Mesothelial cell of epicardium (in vitro differentiated cells): ENCODE measurements at regions not wholly inside any gene's neighbourhood (a gene's known extent, or its start where the extent isn't known, plus 50 kb on each side); places are given as distances from the start of the nearest gene placed in this dataset.

ENCODE experiments used
- DNase-seq, 2 experiments: peaks; one replicate each; pipeline ENCODE4 v3.0.0; 2021; ENCODE audit warnings: low spot score in 2 of 2; ENCODE audit not compliant: unreplicated experiment in 2 of 2
- H3K27ac Mint-ChIP-seq: 2 replicates; pipeline ENCODE4 v1.8.0; 2021; ENCODE audit warnings: mixed read lengths
- H3K27me3 Mint-ChIP-seq: 2 replicates; pipeline ENCODE4 v1.8.0; 2021; ENCODE audit warnings: low read depth, mixed read lengths
- H3K36me3 Mint-ChIP-seq: 2 replicates; pipeline ENCODE4 v1.8.0; 2021; ENCODE audit warnings: mixed read lengths
- H3K4me1 Mint-ChIP-seq: 2 replicates; pipeline ENCODE4 v1.8.0; 2021; ENCODE audit warnings: mixed read lengths
- H3K4me3 Mint-ChIP-seq: 2 replicates; pipeline ENCODE4 v1.8.0; 2021; ENCODE audit warnings: mild to moderate bottlenecking, moderate library complexity, mixed read lengths
- H3K9me3 Mint-ChIP-seq: 2 replicates; pipeline ENCODE4 v1.8.0; 2021; ENCODE audit warnings: mixed read lengths
- CTCF ChIP-seq: fragments of 200-600 bp; sonication (generic); IDR thresholded peaks from one replicate; pipeline ENCODE4 v1.5.0; 2021; ENCODE audit warnings: antibody characterized with exemption; ENCODE audit not compliant: unreplicated experiment

DNA sequence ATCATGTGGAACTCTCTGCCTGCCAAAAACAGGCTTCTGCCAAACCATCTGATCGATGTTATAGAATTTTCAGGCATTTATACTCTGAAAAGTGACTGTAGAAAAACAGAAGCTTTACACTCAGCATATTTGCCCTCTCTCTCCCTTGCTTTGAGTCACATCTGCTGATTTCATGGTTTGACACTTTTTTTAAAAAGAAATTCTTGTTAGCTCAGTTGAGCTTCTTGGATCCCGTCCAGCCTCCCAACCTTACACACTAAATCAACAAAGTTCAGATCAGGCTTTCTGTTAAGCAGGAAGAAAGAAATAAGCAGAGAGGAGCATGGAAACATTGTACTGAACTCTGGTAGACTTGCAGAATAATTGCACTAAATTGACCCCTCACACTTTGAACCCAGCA lies 193.6 kb upstream of the SEL1L start:
- Mint-ChIP-seq H3K4me1 (peaks cover 30% of the 10 kb centered on the region), H3K27ac (peak overlapping the region; percentile 80), H3K27me3 (no peaks in the 10 kb centered on the region), H3K4me3 (no peak overlapping the region), H3K9me3 (no peaks in the 10 kb centered on the region), H3K36me3 (no peaks in the 10 kb centered on the region)
- no peak for TF ChIP-seq CTCF
- DNase-seq: peak in 1 of 2 experiments; percentile 51

GRCh38 chr14:81728447-81728846 lies 194.8 kb upstream of the SEL1L start:
- no peak overlapping the region for H3K4me3 Mint-ChIP-seq
- H3K4me1 Mint-ChIP-seq: peaks cover 30% of the 10 kb centered on the region
- no peak for DNase-seq
- TF ChIP-seq CTCF: no peak
- H3K27me3 Mint-ChIP-seq: no peaks in the 10 kb centered on the region
- H3K27ac Mint-ChIP-seq: no peak overlapping the region
- H3K36me3 Mint-ChIP-seq: no peaks in the 10 kb centered on the region
- H3K9me3 Mint-ChIP-seq: peaks cover 3% of the 10 kb centered on the region

GRCh38 chr14:81729622-81730021 lies 196.0 kb upstream of the SEL1L start:
- TF ChIP-seq CTCF: no peak
- Mint-ChIP-seq H3K27ac (no peak overlapping the region), H3K27me3 (no peaks in the 10 kb centered on the region), H3K36me3 (no peaks in the 10 kb centered on the region), H3K4me3 (no peak overlapping the region), H3K4me1 (peaks cover 30% of the 10 kb centered on the region), H3K9me3 (peaks cover 12% of the 10 kb centered on the region)
- no peak for DNase-seq

- no peak overlapping the region for H3K4me3 Mint-ChIP-seq
- no peak overlapping the region for H3K27ac Mint-ChIP-seq
- H3K27me3 Mint-ChIP-seq: no peaks in the 10 kb centered on the region
- peaks cover 5% of the 10 kb centered on the region for H3K4me1 Mint-ChIP-seq
- H3K36me3 Mint-ChIP-seq: no peaks in the 10 kb centered on the region
- DNase-seq: no peak
- TF ChIP-seq CTCF: no peak
- H3K9me3 Mint-ChIP-seq: peaks cover 16% of the 10 kb centered on the region
Measured at GRCh38 chr14:81737938-81738337, 204.3 kb upstream of the SEL1L start.

GRCh38 chr14:81738946-81739659 lies 205.4 kb upstream of the SEL1L start:
- H3K4me1 Mint-ChIP-seq: peaks cover 5% of the 10 kb centered on the region
- no peaks in the 10 kb centered on the region for H3K36me3 Mint-ChIP-seq
- no peaks in the 10 kb centered on the region for H3K27me3 Mint-ChIP-seq
- H3K27ac Mint-ChIP-seq: no peak overlapping the region
- H3K9me3 Mint-ChIP-seq: peaks cover 7% of the 10 kb centered on the region
- TF ChIP-seq CTCF: no peak
- DNase-seq: no peak
- H3K4me3 Mint-ChIP-seq: no peak overlapping the region

- no peak for TF ChIP-seq CTCF
- Mint-ChIP-seq H3K9me3 (no peaks in the 10 kb centered on the region), H3K27ac (no peak overlapping the region), H3K36me3 (no peaks in the 10 kb centered on the region), H3K4me3 (no peak overlapping the region), H3K27me3 (no peaks in the 10 kb centered on the region), H3K4me1 (peaks cover 10% of the 10 kb centered on the region)
- no peak for DNase-seq
Measured at GRCh38 chr14:81743605-81744004, 210.0 kb upstream of the SEL1L start.
